Astrocyte of the spinal cord (primary cell): ENCODE measurements at regions not wholly inside any gene's neighbourhood (a gene's known extent, or its start where the extent isn't known, plus 50 kb on each side); places are given as distances from the start of the nearest gene placed in this dataset.

Source experiments
- DNase-seq: peaks from one replicate; pipeline ENCODE4 v3.0.0; 2011; ENCODE audit warnings: low read depth, low spot score
- H3K4me3 ChIP-seq: 2 replicates; pipeline ENCODE4 v1.5.1; 2011; ENCODE audit warnings: low read depth, mild to moderate bottlenecking, low read length, moderate library complexity
- in situ Hi-C: cut with HindIII; loops from 2 replicates; pipeline ENCODE4 v1.10.0; 2017; ENCODE audit warnings: low sequenced_read_pairs
- TF ChIP-seq, protein P1 (sequence below): IDR thresholded peaks from 2 replicates; pipeline ENCODE4 v1.5.1; 2012; ENCODE audit warnings: low read depth, mild to moderate bottlenecking, low read length, inconsistent platforms

DNA sequence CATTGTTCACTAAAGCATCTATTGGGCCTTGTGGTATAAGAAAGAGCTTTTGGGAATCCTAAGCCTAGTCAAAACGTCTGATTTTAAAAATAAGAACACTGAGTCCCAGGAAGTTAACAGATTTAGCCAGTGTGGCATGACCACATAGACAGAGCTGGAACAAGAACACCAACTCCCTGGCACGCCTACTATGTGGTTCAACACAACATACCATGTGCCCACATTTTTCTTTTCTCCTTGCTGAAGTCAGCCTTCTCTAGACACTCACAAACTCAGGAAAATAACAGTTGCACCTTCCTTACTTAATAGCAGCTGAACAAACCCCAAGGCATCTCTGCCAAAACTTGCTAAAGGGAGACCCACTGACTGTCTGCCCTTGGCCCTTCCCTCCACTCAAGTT is 124.8 kb downstream of the C1D start:
- in situ Hi-C loops: no loop called here
- TF ChIP-seq, protein P1, sequence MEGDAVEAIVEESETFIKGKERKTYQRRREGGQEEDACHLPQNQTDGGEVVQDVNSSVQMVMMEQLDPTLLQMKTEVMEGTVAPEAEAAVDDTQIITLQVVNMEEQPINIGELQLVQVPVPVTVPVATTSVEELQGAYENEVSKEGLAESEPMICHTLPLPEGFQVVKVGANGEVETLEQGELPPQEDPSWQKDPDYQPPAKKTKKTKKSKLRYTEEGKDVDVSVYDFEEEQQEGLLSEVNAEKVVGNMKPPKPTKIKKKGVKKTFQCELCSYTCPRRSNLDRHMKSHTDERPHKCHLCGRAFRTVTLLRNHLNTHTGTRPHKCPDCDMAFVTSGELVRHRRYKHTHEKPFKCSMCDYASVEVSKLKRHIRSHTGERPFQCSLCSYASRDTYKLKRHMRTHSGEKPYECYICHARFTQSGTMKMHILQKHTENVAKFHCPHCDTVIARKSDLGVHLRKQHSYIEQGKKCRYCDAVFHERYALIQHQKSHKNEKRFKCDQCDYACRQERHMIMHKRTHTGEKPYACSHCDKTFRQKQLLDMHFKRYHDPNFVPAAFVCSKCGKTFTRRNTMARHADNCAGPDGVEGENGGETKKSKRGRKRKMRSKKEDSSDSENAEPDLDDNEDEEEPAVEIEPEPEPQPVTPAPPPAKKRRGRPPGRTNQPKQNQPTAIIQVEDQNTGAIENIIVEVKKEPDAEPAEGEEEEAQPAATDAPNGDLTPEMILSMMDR: no peak
- peak; percentile 12 for DNase-seq
- no peak overlapping the region for H3K4me3 ChIP-seq

GRCh38 chr2:67945056-67945455 is 117.7 kb downstream of the C1D start:
- no peak for DNase-seq
- TF ChIP-seq, protein P1: no peak
- in situ Hi-C loops: no loop called here
- no peak overlapping the region for H3K4me3 ChIP-seq

GRCh38 chr2:67945940-67946339 is 116.9 kb downstream of the C1D start:
- in situ Hi-C loops: no loop called here
- DNase-seq: peak; percentile 16
- TF ChIP-seq, protein P1: no peak
- no peak overlapping the region for H3K4me3 ChIP-seq

DNA sequence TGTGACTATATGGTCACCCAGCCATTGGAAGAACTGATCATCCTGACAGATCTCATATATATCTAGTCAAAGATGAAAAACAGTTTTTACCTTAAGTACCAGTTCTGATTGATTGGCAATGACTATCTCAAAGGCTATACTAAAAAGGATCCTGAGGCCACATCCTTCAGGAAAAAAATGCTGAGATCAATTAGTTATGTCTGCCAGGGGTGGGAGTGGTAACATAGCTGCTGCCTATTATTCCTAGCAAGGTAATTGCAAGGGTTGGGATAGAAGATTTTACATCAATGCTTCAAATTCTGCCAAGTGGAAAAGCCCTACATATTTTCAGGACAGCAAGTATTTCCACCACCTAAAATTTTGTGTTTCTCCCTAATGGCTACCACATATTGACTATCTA is 114.7 kb downstream of the C1D start:
- no peak overlapping the region for H3K4me3 ChIP-seq
- TF ChIP-seq, protein P1: no peak
- in situ Hi-C loops: no loop called here
- DNase-seq: no peak

- TF ChIP-seq, protein P1: no peak
- H3K4me3 ChIP-seq: no peak overlapping the region
- in situ Hi-C loops: no loop called here
- DNase-seq: no peak
These were observed 114.3 kb downstream of the C1D start for GRCh38 chr2:67948506-67948905.

GRCh38 chr2:67950018-67950417 is 112.8 kb downstream of the C1D start:
- no peak overlapping the region for H3K4me3 ChIP-seq
- DNase-seq: no peak
- in situ Hi-C loops: no loop called here
- TF ChIP-seq, protein P1: no peak

DNA sequence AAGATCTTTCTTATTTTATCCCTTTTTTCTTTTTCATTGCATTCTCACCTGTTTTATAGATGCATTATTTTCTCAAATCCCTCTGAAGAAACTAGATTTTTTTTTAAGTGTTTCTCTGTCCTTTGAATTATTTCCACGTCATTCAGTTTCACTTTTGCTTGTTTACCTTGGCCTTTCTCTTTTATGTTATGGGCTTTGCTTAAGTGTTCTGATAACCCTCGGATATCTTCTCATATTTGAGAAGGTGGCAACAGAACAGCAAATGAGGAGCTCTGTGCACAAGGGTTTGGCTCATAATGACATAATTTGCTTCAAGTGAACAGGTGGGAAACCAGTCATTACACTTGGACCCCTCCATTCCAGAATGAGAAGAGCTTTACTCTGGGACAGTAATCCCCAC is 111.9 kb downstream of the C1D start:
- DNase-seq: no peak
- no peak overlapping the region for H3K4me3 ChIP-seq
- in situ Hi-C loops: no loop called here
- TF ChIP-seq, protein P1: no peak
